ENCODE measurements at regions not wholly inside any gene's neighbourhood (a gene's known extent, or its start where the extent isn't known, plus 50 kb on each side); places are given as distances from the start of the nearest gene placed in this dataset.

- Histone ChIP-seq H3K27ac (ENCODE audit: low read length) (no peak overlapping the region), H3K4me1 (ENCODE audit: control insufficient read depth, insufficient read depth, low read length) (no peaks in the 10 kb centered on the region), H3K27me3 (ENCODE audit: control insufficient read depth, insufficient read depth, low read length) (no peaks in the 10 kb centered on the region), H3K9me3 (ENCODE audit: control insufficient read depth, insufficient read depth, low read length) (no peaks in the 10 kb centered on the region), H3K4me3 (ENCODE audit: low read length) (no peak overlapping the region), H3K36me3 (ENCODE audit: control insufficient read depth, insufficient read depth, low read length) (no peaks in the 10 kb centered on the region)
- no peak overlapping the region for H3K27ac Mint-ChIP-seq
- peaks cover 10 to 11% of the 10 kb centered on the region in 2 donors for H3K9me3 Mint-ChIP-seq
- intact Hi-C loops (cut with micrococcal nuclease) = no loop called here
- ATAC-seq = no peak
- H3K4me1 Mint-ChIP-seq = no peaks in the 10 kb centered on the region
- no peaks in the 10 kb centered on the region for H3K27me3 Mint-ChIP-seq (ENCODE audit: low read depth in 2 of 2)
- H3K4me3 Mint-ChIP-seq = no peak overlapping the region
- DNase-seq = no peak
- H3K36me3 Mint-ChIP-seq = no peaks in the 10 kb centered on the region
- no peak for TF ChIP-seq CTCF (IDR thresholded peaks at IDR 0.05)
Measured at GRCh38 chr9:118701985-118702384, 667.2 kb downstream of the BRINP1 start.

- no peak for ATAC-seq
- Histone ChIP-seq H3K27ac (ENCODE audit: low read length) (no peak overlapping the region), H3K4me3 (ENCODE audit: low read length) (no peak overlapping the region), H3K9me3 (ENCODE audit: control insufficient read depth, insufficient read depth, low read length) (no peaks in the 10 kb centered on the region), H3K27me3 (ENCODE audit: control insufficient read depth, insufficient read depth, low read length) (no peaks in the 10 kb centered on the region), H3K4me1 (ENCODE audit: control insufficient read depth, insufficient read depth, low read length) (no peaks in the 10 kb centered on the region), H3K36me3 (ENCODE audit: control insufficient read depth, insufficient read depth, low read length) (no peaks in the 10 kb centered on the region)
- no peaks in the 10 kb centered on the region for H3K4me1 Mint-ChIP-seq
- H3K27me3 Mint-ChIP-seq (ENCODE audit: low read depth in 2 of 2) = no peaks in the 10 kb centered on the region
- no peak for DNase-seq
- intact Hi-C loops (cut with micrococcal nuclease) = no loop called here
- no peaks in the 10 kb centered on the region for H3K36me3 Mint-ChIP-seq
- no peak overlapping the region for H3K4me3 Mint-ChIP-seq
- no peak for TF ChIP-seq CTCF (IDR thresholded peaks at IDR 0.05)
- peaks cover 8 to 10% of the 10 kb centered on the region in 2 donors for H3K9me3 Mint-ChIP-seq
- 92% methylated on average over 1 of the region's 1 CpG for WGBS (ENCODE audit: insufficient coverage)
- no peak overlapping the region for H3K27ac Mint-ChIP-seq
Measured at GRCh38 chr9:118711843-118712242, 657.4 kb downstream of the BRINP1 start.

- TF ChIP-seq CTCF (IDR thresholded peaks at IDR 0.05) = no peak
Measured at GRCh38 chr9:118721276-118721675, 648.0 kb downstream of the BRINP1 start.

GRCh38 chr9:118721923-118722322, 647.3 kb downstream of the BRINP1 start:
- Histone ChIP-seq H3K4me3 (ENCODE audit: low read length) (no peak overlapping the region), H3K27me3 (ENCODE audit: control insufficient read depth, insufficient read depth, low read length) (no peaks in the 10 kb centered on the region), H3K27ac (ENCODE audit: low read length) (no peak overlapping the region), H3K36me3 (ENCODE audit: control insufficient read depth, insufficient read depth, low read length) (no peaks in the 10 kb centered on the region), H3K9me3 (ENCODE audit: control insufficient read depth, insufficient read depth, low read length) (no peaks in the 10 kb centered on the region), H3K4me1 (ENCODE audit: control insufficient read depth, insufficient read depth, low read length) (no peaks in the 10 kb centered on the region)
- H3K27ac Mint-ChIP-seq = no peak overlapping the region
- TF ChIP-seq CTCF (IDR thresholded peaks at IDR 0.05) = no peak
- 80% methylated on average over 2 of the region's 2 CpGs for WGBS (ENCODE audit: insufficient coverage)
- no peaks in the 10 kb centered on the region for H3K27me3 Mint-ChIP-seq (ENCODE audit: low read depth in 2 of 2)
- H3K4me1 Mint-ChIP-seq = no peaks in the 10 kb centered on the region
- no peaks in the 10 kb centered on the region for H3K36me3 Mint-ChIP-seq
- intact Hi-C loops (cut with micrococcal nuclease) = no loop called here
- H3K4me3 Mint-ChIP-seq = no peak overlapping the region
- ATAC-seq (no peak), DNase-seq (no peak)
- peaks cover 6 to 7% of the 10 kb centered on the region in 2 donors for H3K9me3 Mint-ChIP-seq

More at GRCh38 chr9:118721276-118721675, 648.0 kb downstream of the BRINP1 start:
- ATAC-seq (no peak), DNase-seq (no peak)
- Mint-ChIP-seq H3K4me1 (no peaks in the 10 kb centered on the region), H3K27me3 (ENCODE audit: low read depth in 2 of 2) (no peaks in the 10 kb centered on the region), H3K27ac (no peak overlapping the region), H3K9me3 (peaks cover 4 to 7% of the 10 kb centered on the region in 2 donors), H3K36me3 (no peaks in the 10 kb centered on the region), H3K4me3 (no peak overlapping the region)
- Histone ChIP-seq H3K27ac (ENCODE audit: low read length) (no peak overlapping the region), H3K36me3 (ENCODE audit: control insufficient read depth, insufficient read depth, low read length) (no peaks in the 10 kb centered on the region), H3K9me3 (ENCODE audit: control insufficient read depth, insufficient read depth, low read length) (no peaks in the 10 kb centered on the region), H3K27me3 (ENCODE audit: control insufficient read depth, insufficient read depth, low read length) (no peaks in the 10 kb centered on the region), H3K4me1 (ENCODE audit: control insufficient read depth, insufficient read depth, low read length) (no peaks in the 10 kb centered on the region), H3K4me3 (ENCODE audit: low read length) (no peak overlapping the region)
- intact Hi-C loops (cut with micrococcal nuclease) = no loop called here
- WGBS (ENCODE audit: insufficient coverage) = 67% methylated on average over 1 of the region's 3 CpGs

All from natural killer cell (primary cell).